LHCN-M2 (cell line): ENCODE measurements at regions not wholly inside any gene's neighbourhood (a gene's known extent, or its start where the extent isn't known, plus 50 kb on each side); places are given as distances from the start of the nearest gene placed in this dataset.
A peak's percentile ranks its signal among the peaks of the same experiment; 100 is the strongest.

ENCODE experiments used
- DNase-seq: peaks from one replicate; pipeline ENCODE4 v3.0.0-alpha.2; 2012; ENCODE audit warnings: low read depth

- no peak for DNase-seq
Measured at GRCh38 chr6:159099961-159100360, 55.2 kb upstream of the TAGAP start.

- DNase-seq = no peak
Measured at GRCh38 chr6:159099276-159099675, 54.5 kb upstream of the TAGAP start.

- DNase-seq = no peak
Measured at GRCh38 chr6:159098636-159099106, 53.9 kb upstream of the TAGAP start.

GRCh38 chr6:159097256-159097655 is 52.5 kb upstream of the TAGAP start:
- DNase-seq = no peak

- peak; percentile 67 for DNase-seq
Measured at GRCh38 chr6:159095616-159096015, 50.8 kb upstream of the TAGAP start.

- no peak for DNase-seq
Measured at GRCh38 chr6:159094444-159095252, 49.9 kb upstream of the TAGAP start.
